GM18520 (cell line): ENCODE measurements at regions not wholly inside any gene's neighbourhood (a gene's known extent, or its start where the extent isn't known, plus 50 kb on each side); places are given as distances from the start of the nearest gene placed in this dataset.
"Not testable (repeated sequence)": the region's sequence is repeated elsewhere in the genome, so short reads cannot be mapped to it uniquely, and the experiment has no call there.

ENCODE experiments used
- ATAC-seq: cut with Tn5 transposase; IDR thresholded peaks from one replicate; pipeline ENCODE4 v1.9.1; 2021; ENCODE audit not compliant: unreplicated experiment

DNA sequence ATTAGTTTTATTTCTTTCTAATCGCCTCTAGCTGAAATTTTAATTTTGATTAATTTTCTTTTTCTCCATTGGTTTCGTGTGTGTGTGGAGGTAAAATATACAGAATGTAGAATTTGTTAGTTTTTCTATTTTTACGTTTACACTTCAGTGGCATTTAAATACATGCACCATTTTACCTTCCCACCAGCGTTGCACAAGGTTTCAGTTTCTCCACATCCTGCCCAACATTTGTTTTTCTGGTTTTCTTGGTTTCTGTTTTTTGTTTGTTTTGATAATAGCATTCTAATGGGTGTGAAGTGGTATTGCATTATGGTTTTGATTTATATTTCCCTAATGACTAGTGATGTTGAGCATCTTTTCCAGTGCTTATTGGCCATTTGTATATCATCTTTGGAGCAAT lies 871.4 kb upstream of the DEFB115 start:
- ATAC-seq, result not testable (repeated sequence)

DNA sequence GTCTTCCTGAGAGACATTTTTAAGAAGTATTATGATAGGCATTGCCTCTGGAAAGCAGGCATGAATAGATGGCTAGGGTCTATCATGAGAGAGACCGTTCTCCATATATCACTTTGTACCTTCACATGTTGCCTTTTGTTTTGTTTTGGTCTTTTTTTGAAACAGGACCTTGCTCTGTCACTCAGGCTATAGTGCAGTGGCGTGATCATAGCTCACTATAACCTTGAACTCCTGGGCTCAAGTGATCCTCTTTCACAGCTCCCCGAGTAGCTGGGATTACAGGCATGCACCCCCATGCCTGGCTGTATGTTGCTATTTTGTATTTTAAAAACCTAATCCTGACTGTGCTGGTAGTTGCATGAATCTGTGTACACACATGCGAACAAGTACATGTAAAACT lies 869.6 kb upstream of the DEFB115 start:
- ATAC-seq, result not testable (repeated sequence)

DNA sequence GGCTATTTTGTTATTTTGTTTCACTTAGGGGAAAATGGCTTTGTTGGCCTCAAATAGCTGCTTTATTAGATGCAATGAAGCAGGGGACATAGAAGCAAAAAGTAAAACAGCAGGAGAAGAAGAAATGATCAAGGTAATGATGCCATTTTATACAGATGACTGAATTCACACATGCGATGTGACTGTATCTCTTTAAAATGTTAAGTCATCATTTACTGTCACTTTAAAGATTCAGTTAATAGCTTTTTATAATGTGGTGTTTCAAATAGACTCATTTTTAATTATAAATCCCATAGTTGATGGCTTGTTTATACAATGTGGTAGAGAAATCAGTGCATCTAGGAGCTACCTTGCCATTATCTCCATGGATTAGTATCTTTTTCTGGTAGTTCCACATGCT lies 863.9 kb upstream of the DEFB115 start:
- not testable (repeated sequence) for ATAC-seq

DNA sequence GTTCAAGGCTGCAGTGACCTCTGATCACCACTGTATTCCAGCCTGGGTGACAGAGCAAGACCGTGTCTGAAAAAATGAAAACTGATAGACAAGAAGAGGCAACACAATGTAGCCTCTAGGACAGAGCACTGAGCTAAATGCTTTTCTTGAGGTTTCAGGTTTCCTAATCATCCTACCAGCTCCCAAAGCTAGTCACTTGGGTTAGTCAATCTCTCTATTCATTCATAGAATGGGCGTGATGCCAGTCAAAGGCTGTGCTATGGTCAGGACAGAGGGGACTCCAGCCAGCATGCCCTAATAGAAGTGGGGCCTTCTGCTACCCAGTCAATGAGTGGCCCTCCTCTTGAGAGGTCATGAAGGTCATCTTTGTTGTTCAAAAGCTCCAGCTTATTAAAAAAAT lies 860.4 kb upstream of the DEFB115 start:
- ATAC-seq, result not testable (repeated sequence)

DNA sequence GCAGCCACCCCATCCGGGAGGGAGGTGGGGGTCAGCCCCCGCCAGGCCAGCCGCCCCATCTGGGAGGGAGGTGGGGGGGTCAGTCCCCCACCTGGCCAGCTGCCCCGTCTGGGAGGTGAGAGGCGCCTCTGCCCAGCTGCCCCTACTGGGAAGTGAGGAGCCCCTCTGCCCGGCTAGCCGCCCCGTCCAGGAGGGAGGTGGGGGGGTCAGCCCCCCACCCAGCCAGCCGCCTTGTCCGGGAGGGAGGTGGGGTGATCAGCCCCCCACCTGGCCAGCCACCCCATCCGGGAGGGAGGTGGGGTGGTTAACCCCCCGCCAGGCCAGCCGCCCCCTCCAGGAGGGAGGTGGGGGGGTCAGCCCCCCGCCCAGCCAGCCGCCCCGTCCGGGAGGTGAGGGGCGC lies 852.4 kb upstream of the DEFB115 start:
- ATAC-seq, result not testable (repeated sequence)

DNA sequence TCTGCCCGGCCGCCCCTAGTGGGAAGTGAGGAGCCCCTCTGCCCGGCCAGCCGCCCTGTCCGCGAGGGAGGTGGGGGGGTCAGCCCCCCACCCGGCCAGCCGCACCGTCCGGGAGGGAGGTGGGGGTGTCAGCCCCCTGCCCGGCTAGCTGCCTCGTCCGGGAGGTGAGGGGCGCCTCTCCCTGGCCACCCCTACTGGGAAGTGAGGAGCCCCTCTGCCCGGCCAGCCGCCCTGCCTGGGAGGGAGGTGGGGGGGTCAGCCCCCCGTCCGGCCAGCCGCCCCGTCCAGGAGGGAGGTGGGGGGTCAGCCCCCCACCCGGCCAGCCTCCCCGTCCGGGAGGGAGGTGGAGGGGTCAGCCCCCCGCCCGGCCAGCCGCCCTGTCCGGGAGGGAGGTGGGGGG lies 851.9 kb upstream of the DEFB115 start:
- ATAC-seq, result not testable (repeated sequence)

DNA sequence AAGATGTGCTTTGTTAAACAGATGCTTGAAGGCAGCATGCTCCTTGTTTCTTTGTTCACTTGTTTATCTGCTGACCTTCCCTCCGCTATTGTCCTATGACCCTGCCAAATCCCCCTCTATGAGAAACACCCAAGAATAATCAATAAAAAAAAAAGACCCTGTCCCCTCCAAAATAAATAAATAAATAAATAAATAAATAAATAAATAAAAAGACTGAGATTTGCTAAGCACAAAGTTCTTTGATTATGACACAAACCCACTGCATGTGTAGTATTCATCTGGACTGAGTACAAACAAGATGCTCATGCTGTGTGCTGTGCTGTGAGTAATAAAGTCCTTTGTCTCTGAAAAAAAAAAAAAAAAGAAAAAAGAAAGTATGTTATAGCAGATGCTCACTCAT lies 851.1 kb upstream of the DEFB115 start:
- ATAC-seq, result not testable (repeated sequence)

DNA sequence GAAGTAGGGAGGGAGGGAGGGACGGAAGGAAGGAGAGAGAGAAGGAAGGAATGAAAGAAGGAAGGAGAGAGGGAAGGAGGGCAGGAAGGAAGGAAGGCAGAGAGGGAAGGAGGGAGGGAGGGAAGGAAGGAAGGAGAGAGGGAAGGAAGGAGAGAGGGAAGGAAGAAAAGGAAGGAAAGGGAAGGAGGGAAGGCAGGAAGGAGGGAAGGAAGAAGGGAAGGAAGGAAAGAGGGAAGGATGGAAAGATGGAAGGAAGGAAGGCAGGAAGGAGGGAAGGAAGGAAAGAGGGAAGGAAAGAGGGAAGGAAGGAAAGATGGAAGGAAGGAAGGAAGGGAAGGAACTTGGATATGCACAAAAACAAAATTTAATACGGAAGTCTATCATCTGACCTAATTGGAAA lies 844.5 kb upstream of the DEFB115 start:
- no peak for ATAC-seq

DNA sequence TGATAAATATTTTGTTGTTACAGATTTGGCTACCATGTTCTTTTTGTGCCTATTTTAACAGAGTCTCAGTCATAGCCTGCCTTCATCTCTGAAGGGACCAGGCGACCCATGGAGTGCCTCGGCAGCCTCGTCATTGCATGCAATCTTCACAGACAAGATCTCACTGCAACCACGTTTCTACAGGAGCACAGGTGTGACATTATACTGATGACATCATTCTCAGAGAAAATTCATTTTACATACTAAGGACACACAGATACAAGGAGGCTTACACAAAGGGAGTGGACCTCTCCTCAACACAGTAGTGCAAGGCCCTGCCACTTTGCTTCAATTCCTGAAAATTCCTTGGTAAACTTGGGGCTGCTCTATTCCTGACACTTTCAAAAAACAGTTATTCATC lies 840.1 kb upstream of the DEFB115 start:
- ATAC-seq, result not testable (repeated sequence)

DNA sequence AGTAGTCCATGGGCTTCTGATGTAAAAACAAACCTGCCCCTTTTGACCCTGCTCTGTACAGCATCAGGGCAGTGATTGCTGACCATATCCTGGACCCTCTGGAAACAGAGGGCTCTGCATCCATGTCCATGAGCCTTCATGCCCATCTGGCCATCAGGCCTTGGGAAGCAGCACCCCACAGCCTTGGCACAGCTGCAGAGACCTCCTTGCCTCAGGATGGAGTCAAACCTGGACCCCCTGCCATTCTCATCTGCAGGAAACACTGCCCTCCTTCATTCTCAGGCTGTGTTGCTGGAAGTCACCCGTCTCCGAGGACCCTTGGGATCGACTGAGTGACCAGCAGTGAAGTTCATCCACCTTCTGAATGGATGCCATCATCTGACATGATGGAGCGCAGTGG lies 839.1 kb upstream of the DEFB115 start:
- not testable (repeated sequence) for ATAC-seq

DNA sequence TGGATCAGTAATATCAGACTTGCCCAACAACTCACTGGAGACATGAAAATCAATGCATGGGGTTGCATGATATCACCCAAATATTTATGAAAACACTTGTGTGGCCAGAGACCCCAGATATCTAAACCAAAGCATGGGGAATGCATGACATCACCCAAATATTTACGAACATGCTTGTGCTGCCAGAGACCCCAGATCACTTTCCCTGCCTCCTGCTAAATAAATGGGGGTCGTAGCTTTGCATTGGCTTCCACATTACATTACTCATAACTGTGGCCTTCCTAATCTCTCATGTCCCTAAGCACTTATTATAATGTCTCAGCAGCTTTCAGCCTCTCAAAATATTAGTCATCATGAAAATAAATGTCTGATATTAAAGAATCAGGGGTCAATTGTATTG lies 838.0 kb upstream of the DEFB115 start:
- no peak for ATAC-seq

DNA sequence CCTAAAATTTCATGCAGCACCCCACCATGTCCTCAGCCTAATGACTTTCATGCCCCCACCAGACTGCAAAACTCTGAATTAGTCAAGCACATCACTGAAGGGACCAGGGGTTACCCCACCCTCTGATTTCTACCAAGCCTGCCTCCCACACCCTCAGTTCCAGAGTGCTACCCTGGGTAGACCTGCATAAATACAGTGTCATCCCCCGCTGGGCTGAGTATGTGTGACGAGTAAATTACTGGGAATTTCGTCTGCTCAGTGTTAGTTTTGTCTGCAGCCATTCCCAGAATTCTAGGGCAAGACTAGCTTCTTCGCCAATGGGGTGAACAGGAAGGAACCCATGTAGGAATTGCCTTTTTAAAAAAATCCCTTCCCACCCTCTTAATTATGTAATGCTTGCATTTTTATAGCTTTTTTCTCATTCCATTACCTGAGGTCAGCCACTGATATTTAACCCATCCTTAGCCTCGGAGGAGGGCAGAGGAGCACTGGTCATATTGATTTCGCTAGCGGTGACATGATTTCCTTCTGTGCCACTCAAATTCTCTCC lies 837.5 kb upstream of the DEFB115 start:
- ATAC-seq, result not testable (repeated sequence)
